ENCODE measurements at regions not wholly inside any gene's neighbourhood (a gene's known extent, or its start where the extent isn't known, plus 50 kb on each side); places are given as distances from the start of the nearest gene placed in this dataset.

- no peak for TF ChIP-seq CTCF (IDR thresholded peaks at IDR 0.05)
- no peak for TF ChIP-seq ZFX (IDR thresholded peaks at IDR 0.05; ENCODE audit: borderline replicate concordance)
Measured at GRCh38 chr6:150755042-150755441, 110.5 kb upstream of the MTHFD1L start.
